GM12878 (cell line): ENCODE measurements at regions not wholly inside any gene's neighbourhood (a gene's known extent, or its start where the extent isn't known, plus 50 kb on each side); places are given as distances from the start of the nearest gene placed in this dataset.

Source experiments
- ATAC-seq: fragments of 200-7000 bp; cut with Tn5 transposase; 3 replicates; pipeline ENCODE4 v1.9.1; 2020; ENCODE audit warnings: mild to moderate bottlenecking, moderate library complexity
- BruUV-seq: library from RNA; stranded (reverse); fragments of 400-500 nt; replicated peaks from 2 replicates; lab custom pipeline; 2021; lab: Mats Ljungman, UMichigan
- CTCF ChIA-PET: fragments of 300-600 bp; sonication (Branson Sonifier 250); formaldehyde crosslinking; extraction: SDS; loops from one replicate; lab custom pipeline; 2021; ENCODE audit warnings: inconsistent platforms; lab: Yijun Ruan, JAX
- POLR2A ChIA-PET: fragments of 350-600 bp; formaldehyde crosslinking; extraction: SDS; loops from one replicate; lab custom pipeline; 2021; ENCODE audit warnings: inconsistent platforms; lab: Charles Lee
- RAD21 ChIA-PET: fragments of 300-600 bp; sonication (Branson Sonifier 250); formaldehyde crosslinking; loops from one replicate; lab custom pipeline; 2023; ENCODE audit warnings: antibody characterized with exemption; ENCODE audit not compliant: unreplicated experiment; lab: Charles Lee
- SMC1A ChIA-PET: fragments of 300-600 bp; sonication (Branson Sonifier 250); formaldehyde crosslinking; loops from one replicate; lab custom pipeline; 2023; ENCODE audit not compliant: unreplicated experiment, uncharacterized antibody; lab: Charles Lee
- DNase-seq: peaks from one replicate; pipeline ENCODE4 v3.0.0-alpha.2; 2011; ENCODE audit warnings: low read depth, low spot score
- FAIRE-seq: peaks from 3 replicates; lab custom pipeline; 2011; peaks lifted over from hg19 to GRCh38; lab: Jason Lieb, UNC
- H2AFZ ChIP-seq: 2 replicates; pipeline ENCODE4 v1.6.0; 2011; ENCODE audit warnings: low read depth, low read length, control low read depth; ENCODE audit not compliant: control insufficient read depth
- H3K27ac ChIP-seq: 2 replicates; pipeline ENCODE4 v1.5.1; 2011; ENCODE audit warnings: control low read depth; ENCODE audit not compliant: control insufficient read depth, insufficient read depth
- H3K27me3 ChIP-seq, 2 experiments: replicated peaks in 1 of 2; 2 replicates each; pipeline versions ENCODE4 v1.6.0 to v1.6.1; 2011; ENCODE audit warnings: low read length in 1 of 2; ENCODE audit not compliant: control insufficient read depth in 2 of 2, insufficient read depth in 2 of 2
- H3K36me3 ChIP-seq, 2 experiments: 2 replicates each; pipeline ENCODE4 v1.5.1; 2011; ENCODE audit warnings: low read length in 1 of 2; ENCODE audit not compliant: control insufficient read depth in 2 of 2, insufficient read depth in 2 of 2
- H3K4me1 ChIP-seq: 2 replicates; pipeline ENCODE4 v1.6.1; 2011; ENCODE audit warnings: mild to moderate bottlenecking, low read length, moderate library complexity, mixed read lengths; ENCODE audit not compliant: control insufficient read depth, insufficient read depth
- H3K4me2 ChIP-seq: 2 replicates; pipeline ENCODE4 v1.6.0; 2011; ENCODE audit warnings: control low read depth; ENCODE audit not compliant: control insufficient read depth, insufficient read depth
- H3K4me3 ChIP-seq: fragments of 200-600 bp; sonication (generic); 2 replicates; pipeline ENCODE4 v1.5.1; 2016
- H3K79me2 ChIP-seq: 2 replicates; pipeline ENCODE4 v1.6.0; 2011; ENCODE audit warnings: low read length; ENCODE audit not compliant: control insufficient read depth, insufficient read depth
- H3K9ac ChIP-seq: 2 replicates; pipeline ENCODE4 v1.8.0; 2011; ENCODE audit warnings: low read length, control low read depth, mixed read lengths; ENCODE audit not compliant: control insufficient read depth, insufficient read depth
- H3K9me3 ChIP-seq: replicated peaks from 3 replicates; pipeline ENCODE4 v1.5.1; 2011; ENCODE audit warnings: mild to moderate bottlenecking, low read length; ENCODE audit not compliant: control insufficient read depth, insufficient read depth
- H4K20me1 ChIP-seq: 2 replicates; pipeline ENCODE4 v1.6.0; 2011; ENCODE audit not compliant: control insufficient read depth, insufficient read depth
- BACH1 ChIP-seq: fragments of 450-650 bp; IDR thresholded peaks from 2 replicates; pipeline ENCODE4 v1.6.1; 2017; ENCODE audit warnings: mild to moderate bottlenecking, borderline replicate concordance
- ESRRA ChIP-seq: IDR thresholded peaks from 2 replicates; pipeline ENCODE4 v1.6.1; 2012; ENCODE audit warnings: mild to moderate bottlenecking, low read length, improper control_type of control experiment
- FOXM1 ChIP-seq: IDR thresholded peaks from 2 replicates; pipeline ENCODE4 v1.6.1; 2012; ENCODE audit warnings: low read depth, mild to moderate bottlenecking, inconsistent platforms, low read length, moderate library complexity
- IRF3 ChIP-seq: fragments of 450-650 bp; IDR thresholded peaks from 2 replicates; pipeline ENCODE4 v1.6.1; 2014; ENCODE audit warnings: mild to moderate bottlenecking
- KLF5 ChIP-seq: fragments of 450-650 bp; IDR thresholded peaks from 2 replicates; pipeline ENCODE4 v1.6.1; 2014; ENCODE audit warnings: mild to moderate bottlenecking; ENCODE audit not compliant: partially characterized antibody
- MAX ChIP-seq: IDR thresholded peaks from 2 replicates; pipeline ENCODE4 v1.6.1; 2012; ENCODE audit warnings: low read depth, low read length, improper control_type of control experiment
- MYB ChIP-seq: fragments of 150-350 bp; IDR thresholded peaks from 2 replicates; pipeline ENCODE4 v1.6.1; 2014; ENCODE audit warnings: mild to moderate bottlenecking, low read depth, low read length, borderline replicate concordance
- NBN ChIP-seq: fragments of 450-650 bp; IDR thresholded peaks from 2 replicates; pipeline ENCODE4 v1.6.1; 2016
- NRF1 ChIP-seq: conservative IDR thresholded peaks from 2 replicates; pipeline ENCODE4 v1.6.1; 2011; ENCODE audit warnings: mild to moderate bottlenecking, low read depth, low read length, improper control_type of control experiment
- POLR2A ChIP-seq: IDR thresholded peaks from 2 replicates; pipeline ENCODE4 v1.6.1; 2011; ENCODE audit warnings: low read depth, mild to moderate bottlenecking, low read length
- POLR2AphosphoS5 ChIP-seq: IDR thresholded peaks from 2 replicates; pipeline ENCODE4 v1.6.1; 2011; ENCODE audit warnings: mild to moderate bottlenecking, low read length, inconsistent platforms
- RBBP5 ChIP-seq: fragments of 200-600 bp; sonication (generic); conservative IDR thresholded peaks from 2 replicates; pipeline ENCODE4 v1.6.1; 2016
- SMAD5 ChIP-seq: IDR thresholded peaks from 2 replicates; pipeline ENCODE4 v1.6.1; 2016; ENCODE audit warnings: antibody characterized with exemption, low read depth
- SREBF1 ChIP-seq: IDR thresholded peaks from 2 replicates; pipeline ENCODE4 v1.6.1; 2012; ENCODE audit warnings: mild to moderate bottlenecking, low read length
- STAT1 ChIP-seq: fragments of 450-650 bp; conservative IDR thresholded peaks from 2 replicates; pipeline ENCODE4 v1.6.1; 2014; ENCODE audit warnings: antibody characterized with exemption, mild to moderate bottlenecking
- SUPT20H ChIP-seq: IDR thresholded peaks from 2 replicates; pipeline ENCODE4 v1.6.1; 2011; ENCODE audit warnings: low read depth, mild to moderate bottlenecking, low read length, moderate library complexity, borderline replicate concordance; ENCODE audit not compliant: control insufficient read depth
- USF1 ChIP-seq: IDR thresholded peaks from 2 replicates; pipeline ENCODE4 v1.6.1; 2011; ENCODE audit warnings: borderline replicate concordance, low read depth, mild to moderate bottlenecking, moderate library complexity, mixed read lengths, low read length; ENCODE audit not compliant: insufficient read depth; ENCODE audit errors: extremely low read length
- YY1 ChIP-seq: IDR thresholded peaks from 2 replicates; pipeline ENCODE4 v1.6.1; 2011; ENCODE audit warnings: low read depth, mild to moderate bottlenecking, low read length
- ZNF217 ChIP-seq: fragments of 450-650 bp; IDR thresholded peaks from 2 replicates; pipeline ENCODE4 v1.6.1; 2017; ENCODE audit warnings: antibody characterized with exemption, mild to moderate bottlenecking
- ZSCAN29 ChIP-seq: fragments of 450-650 bp; IDR thresholded peaks from 2 replicates; pipeline ENCODE4 v1.6.1; 2017; ENCODE audit warnings: mild to moderate bottlenecking, moderate library complexity
- WGBS: methylation state at CpG from one replicate; pipeline ENCODE4 v1.1.6; 2016; ENCODE audit warnings: low lambda C conversion rate; ENCODE audit not compliant: insufficient replicate concordance, insufficient coverage; ENCODE audit errors: missing lambda C conversion rate; 5-methylcytosine and 5-hydroxymethylcytosine counted together
- in situ Hi-C: fragments of 300-500 bp; cut with MboI; formaldehyde crosslinking; loops from 9 replicates; pipeline ENCODE4 v1.14.3; 2018; ENCODE audit warnings: mixed read lengths
- intact Hi-C: fragments of 100-400 bp; cut with micrococcal nuclease; formaldehyde crosslinking; loops from one replicate; pipeline ENCODE4 v1.14.2; 2022; ENCODE audit not compliant: unreplicated experiment

- ChIA-PET SMC1A (interaction anchor here (1.1 to 1.4 kb wide), 2 partner anchors 11 to 136 kb away, joined by 3 read pairs; no protein-coding TSS in a partner anchor), RAD21 (interaction anchor here (1.2 kb wide), 1 partner anchor 253 kb away, joined by 3 read pairs; no protein-coding TSS in a partner anchor), CTCF (no interaction called here), POLR2A (no interaction called here)
- 26% methylated on average over 7 of the region's 7 CpGs for WGBS
- Histone ChIP-seq H4K20me1 (no peaks in the 10 kb centered on the region), H2AFZ (no peak overlapping the region), H3K36me3 (no peaks in the 10 kb centered on the region), H3K4me1 (no peaks in the 10 kb centered on the region), H3K4me3 (no peak overlapping the region), H3K27me3 (no peaks in the 10 kb centered on the region), H3K27ac (no peak overlapping the region), H3K9me3 (no peaks in the 10 kb centered on the region), H3K79me2 (no peaks in the 10 kb centered on the region), H3K9ac (no peak overlapping the region), H3K4me2 (no peak overlapping the region)
- intact Hi-C loops = no loop called here
- DNase-seq (no peak), ATAC-seq (no peak), FAIRE-seq (no peak)
- no TSS peak for BruUV-seq
- TF ChIP-seq USF1 (no peak), SUPT20H (no peak), BACH1 (no peak), YY1 (no peak), POLR2AphosphoS5 (no peak), SREBF1 (no peak), RBBP5 (no peak), ESRRA (no peak), POLR2A (no peak), SMAD5 (no peak), STAT1 (no peak), FOXM1 (no peak), MAX (no peak), KLF5 (no peak), IRF3 (no peak), NRF1 (no peak), NBN (no peak), ZSCAN29 (no peak), ZNF217 (no peak), MYB (no peak)
- in situ Hi-C loops = no loop called here
These were observed 1001.9 kb upstream of the SORCS1 start for GRCh38 chr10:108166401-108166800.
